H9 (cell line): ENCODE measurements at regions not wholly inside any gene's neighbourhood (a gene's known extent, or its start where the extent isn't known, plus 50 kb on each side); places are given as distances from the start of the nearest gene placed in this dataset.

Experiments
- DNase-seq: peaks from one replicate; pipeline ENCODE4 v3.0.0-alpha.2; 2017
- H2AFZ ChIP-seq: one replicate; pipeline ENCODE4 v1.6.1; 2013; ENCODE audit warnings: mild to moderate bottlenecking, low read length, control low read depth, moderate library complexity
- H2AK5ac ChIP-seq: 2 replicates; pipeline ENCODE4 v1.6.1; 2013; ENCODE audit warnings: low read length, control low read depth, mixed read lengths; ENCODE audit not compliant: insufficient read length
- H2BK120ac ChIP-seq: one replicate; pipeline ENCODE4 v1.6.1; 2013; ENCODE audit warnings: low read depth, mild to moderate bottlenecking, low read length, control low read depth, inconsistent platforms; ENCODE audit not compliant: poor library complexity, severe bottlenecking
- H2BK12ac ChIP-seq: 2 replicates; pipeline ENCODE4 v1.6.1; 2013; ENCODE audit warnings: low read length, control low read depth, mixed read lengths, low read depth; ENCODE audit not compliant: insufficient read length
- H2BK15ac ChIP-seq: 2 replicates; pipeline ENCODE4 v1.6.1; 2013; ENCODE audit warnings: low read depth, low read length, control low read depth
- H2BK20ac ChIP-seq: one replicate; pipeline ENCODE4 v1.6.1; 2013; ENCODE audit warnings: low read depth, mild to moderate bottlenecking, low read length, control low read depth, inconsistent platforms; ENCODE audit not compliant: poor library complexity, severe bottlenecking
- H2BK5ac ChIP-seq: 2 replicates; pipeline ENCODE4 v1.6.1; 2013; ENCODE audit warnings: low read length, control low read depth, mixed read lengths; ENCODE audit not compliant: insufficient read length
- H3K14ac ChIP-seq: 2 replicates; pipeline ENCODE4 v1.6.1; 2013; ENCODE audit warnings: low read length, control low read depth; ENCODE audit not compliant: insufficient read depth
- H3K18ac ChIP-seq: 2 replicates; pipeline ENCODE4 v1.6.1; 2013; ENCODE audit warnings: low read depth, mild to moderate bottlenecking, mixed read lengths, low read length, control low read depth; ENCODE audit not compliant: insufficient read length
- H3K23ac ChIP-seq: 2 replicates; pipeline ENCODE4 v1.6.1; 2013; ENCODE audit warnings: low read length, control low read depth, mixed read lengths, low read depth; ENCODE audit not compliant: insufficient read length
- H3K23me2 ChIP-seq: 2 replicates; pipeline ENCODE4 v1.6.1; 2013; ENCODE audit warnings: low read depth, mild to moderate bottlenecking, mixed read lengths, low read length, control low read depth; ENCODE audit not compliant: insufficient read length, poor library complexity, severe bottlenecking
- H3K27ac ChIP-seq: 2 replicates; pipeline ENCODE4 v1.5.1; 2013; ENCODE audit warnings: low read length, control low read depth, mixed read lengths, low read depth; ENCODE audit not compliant: insufficient read length
- H3K27me3 ChIP-seq: 2 replicates; pipeline ENCODE4 v1.6.1; 2013; ENCODE audit warnings: low read length, control low read depth, inconsistent platforms; ENCODE audit not compliant: insufficient read depth
- H3K4ac ChIP-seq: 2 replicates; pipeline ENCODE4 v1.6.1; 2013; ENCODE audit warnings: low read depth, mild to moderate bottlenecking, control low read depth, inconsistent platforms, low read length, moderate library complexity
- H3K4me1 ChIP-seq: 2 replicates; pipeline ENCODE4 v1.6.1; 2013; ENCODE audit warnings: low read length, control low read depth, inconsistent platforms; ENCODE audit not compliant: insufficient read depth
- H3K4me2 ChIP-seq: 2 replicates; pipeline ENCODE4 v1.6.1; 2013; ENCODE audit warnings: low read length, control low read depth, mixed read lengths; ENCODE audit not compliant: insufficient read length, insufficient read depth
- H3K56ac ChIP-seq: 2 replicates; pipeline ENCODE4 v1.6.1; 2013; ENCODE audit warnings: low read depth, mild to moderate bottlenecking, mixed read lengths, low read length, control low read depth; ENCODE audit not compliant: insufficient read length
- H3K79me1 ChIP-seq: 2 replicates; pipeline ENCODE4 v1.6.1; 2013; ENCODE audit warnings: low read depth, mild to moderate bottlenecking, moderate library complexity, low read length, control low read depth, inconsistent platforms; ENCODE audit not compliant: insufficient read depth, poor library complexity, severe bottlenecking
- H3K79me2 ChIP-seq: 2 replicates; pipeline ENCODE4 v1.6.1; 2013; ENCODE audit warnings: low read length, control low read depth, inconsistent platforms; ENCODE audit not compliant: insufficient read depth
- H3K9ac ChIP-seq: 2 replicates; pipeline ENCODE4 v1.6.1; 2013; ENCODE audit warnings: low read length, control low read depth, mixed read lengths; ENCODE audit not compliant: insufficient read length; ENCODE audit errors: extremely low read depth
- H3K9me3 ChIP-seq: one replicate; pipeline ENCODE4 v1.6.1; 2013; ENCODE audit warnings: low read depth, low read length, inconsistent platforms; ENCODE audit not compliant: control insufficient read depth
- H3T11ph ChIP-seq: one replicate; pipeline ENCODE4 v1.6.1; 2013; ENCODE audit warnings: mild to moderate bottlenecking, low read length, control low read depth, inconsistent platforms
- H4K20me1 ChIP-seq: one replicate; pipeline ENCODE4 v1.6.1; 2013; ENCODE audit not compliant: control insufficient read depth, insufficient read length, insufficient read depth
- H4K5ac ChIP-seq: 2 replicates; pipeline ENCODE4 v1.6.1; 2013; ENCODE audit warnings: low read depth, mild to moderate bottlenecking, mixed read lengths, low read length, control low read depth; ENCODE audit not compliant: insufficient read length
- H4K8ac ChIP-seq: replicated peaks from 2 replicates; pipeline ENCODE4 v1.6.1; 2013; ENCODE audit warnings: low read length, control low read depth, mixed read lengths, low read depth; ENCODE audit not compliant: insufficient read length
- H4K91ac ChIP-seq: 2 replicates; pipeline ENCODE4 v1.6.1; 2013; ENCODE audit warnings: low read depth, mild to moderate bottlenecking, moderate library complexity, mixed read lengths, low read length, control low read depth; ENCODE audit not compliant: insufficient read length
- H3K27ac Mint-ChIP-seq, 3 experiments: 2 replicates in 2 of 3; 3 replicates in 1 of 3; pipeline ENCODE4 v1.8.0; 2020 to 2021; ENCODE audit warnings: mixed read lengths in 3 of 3, mild to moderate bottlenecking in 1 of 3, moderate library complexity in 1 of 3
- H3K27me3 Mint-ChIP-seq: 2 replicates; pipeline ENCODE4 v1.8.0; 2021; ENCODE audit warnings: low read depth, mild to moderate bottlenecking, moderate library complexity, mixed read lengths
- H3K36me3 Mint-ChIP-seq, 3 experiments: 2 replicates in 2 of 3; 3 replicates in 1 of 3; pipeline ENCODE4 v1.8.0; 2020 to 2021; ENCODE audit warnings: low read depth in 3 of 3, mixed read lengths in 3 of 3; ENCODE audit not compliant: insufficient read depth in 1 of 3
- H3K4me1 Mint-ChIP-seq, 2 experiments: 2 replicates each; pipeline ENCODE4 v1.8.0; 2020; ENCODE audit warnings: mixed read lengths in 2 of 2
- H3K4me3 Mint-ChIP-seq, 2 experiments: 2 replicates in 1 of 2; 3 replicates in 1 of 2; pipeline ENCODE4 v1.8.0; 2020 to 2021; ENCODE audit warnings: mild to moderate bottlenecking in 2 of 2, mixed read lengths in 2 of 2, moderate library complexity in 1 of 2
- H3K9me3 Mint-ChIP-seq, 2 experiments: 2 replicates in 1 of 2; 3 replicates in 1 of 2; pipeline ENCODE4 v1.8.0; 2020; ENCODE audit warnings: mild to moderate bottlenecking in 2 of 2, mixed read lengths in 2 of 2, moderate library complexity in 1 of 2
- CTCF ChIP-seq: fragments of 200-600 bp; sonication (generic); conservative IDR thresholded peaks from 3 replicates; pipeline ENCODE4 v1.8.0; 2021; ENCODE audit warnings: antibody characterized with exemption, mild to moderate bottlenecking
- WGBS: extraction: QIAGEN DNeasy Blood & Tissue Kit; methylation state at CpG from one replicate; pipeline ENCODE4 v1.1.7; 2013; ENCODE audit warnings: missing lambda C conversion rate, low lambda C conversion rate, mixed read lengths; ENCODE audit not compliant: insufficient read length; ENCODE audit errors: extremely low coverage; 5-methylcytosine and 5-hydroxymethylcytosine counted together

- Histone ChIP-seq H2BK5ac (no peak overlapping the region), H3K4me2 (no peak overlapping the region), H3K4ac (no peak overlapping the region), H3K27me3 (no peaks in the 10 kb centered on the region), H4K5ac (no peak overlapping the region), H3K9ac (no peak overlapping the region), H3K9me3 (no peaks in the 10 kb centered on the region), H4K91ac (no peak overlapping the region), H3K14ac (no peak overlapping the region), H2BK15ac (no peak overlapping the region), H2AFZ (no peak overlapping the region), H3K27ac (no peak overlapping the region), H3K18ac (no peak overlapping the region), H4K8ac (no peak overlapping the region), H2BK120ac (no peak overlapping the region), H3K23ac (no peak overlapping the region), H3T11ph (no peak overlapping the region), H3K4me1 (no peaks in the 10 kb centered on the region), H3K23me2 (no peaks in the 10 kb centered on the region), H3K79me2 (no peaks in the 10 kb centered on the region), H3K79me1 (no peaks in the 10 kb centered on the region), H3K56ac (no peak overlapping the region), H4K20me1 (no peaks in the 10 kb centered on the region), H2BK20ac (no peak overlapping the region), H2AK5ac (no peak overlapping the region), H2BK12ac (no peak overlapping the region)
- peaks cover 2 to 29% of the 10 kb centered on the region in 2 experiments; a peak in 4 of 5 replicates for H3K9me3 Mint-ChIP-seq
- H3K36me3 Mint-ChIP-seq = no peaks in the 10 kb centered on the region; a peak in 1 of 7 replicates
- H3K4me1 Mint-ChIP-seq = peaks cover 3 to 7% of the 10 kb centered on the region in 2 experiments; a peak in 3 of 4 replicates
- DNase-seq = peak; percentile 55
- no peak overlapping the region for H3K27ac Mint-ChIP-seq
- no CpG with 5 or more reads among the region's 9 CpGs for WGBS
- no peak overlapping the region for H3K4me3 Mint-ChIP-seq
- H3K27me3 Mint-ChIP-seq = no peaks in the 10 kb centered on the region; the same call in 1 of the 2 replicates
- peak; percentile 54 for TF ChIP-seq CTCF
These were observed 2032.3 kb downstream of the MRPL39 start for GRCh38 chr21:23574932-23575331.
